ENCODE measurements at regions not wholly inside any gene's neighbourhood (a gene's known extent, or its start where the extent isn't known, plus 50 kb on each side); places are given as distances from the start of the nearest gene placed in this dataset.

- DNase-seq (ENCODE audit: low read depth), result no peak
These were observed 419.0 kb upstream of the MGAT4C start for GRCh38 chr12:86675197-86675596.

- no peak for DNase-seq (ENCODE audit: low read depth)
These were observed 414.8 kb upstream of the MGAT4C start for GRCh38 chr12:86670986-86671385.

- no peak for DNase-seq (ENCODE audit: low read depth)
These were observed 412.8 kb upstream of the MGAT4C start for GRCh38 chr12:86669010-86669409.

GRCh38 chr12:86666316-86666715 lies 410.1 kb upstream of the MGAT4C start:
- DNase-seq (ENCODE audit: low read depth), result no peak

- no peak for DNase-seq (ENCODE audit: low read depth)
These were observed 407.5 kb upstream of the MGAT4C start for GRCh38 chr12:86663716-86664115.

- no peak for DNase-seq (ENCODE audit: low read depth)
These were observed 407.0 kb upstream of the MGAT4C start for GRCh38 chr12:86663173-86663572.

GRCh38 chr12:86662464-86662863 lies 406.3 kb upstream of the MGAT4C start:
- DNase-seq (ENCODE audit: low read depth), result no peak

GRCh38 chr12:86660488-86661147 lies 404.4 kb upstream of the MGAT4C start:
- DNase-seq (ENCODE audit: low read depth), result no peak

GRCh38 chr12:86659985-86660384 lies 403.8 kb upstream of the MGAT4C start:
- no peak for DNase-seq (ENCODE audit: low read depth)

- no peak for DNase-seq (ENCODE audit: low read depth)
These were observed 402.1 kb upstream of the MGAT4C start for GRCh38 chr12:86658303-86658702.

- no peak for DNase-seq (ENCODE audit: low read depth)
These were observed 391.6 kb upstream of the MGAT4C start for GRCh38 chr12:86647800-86648199.

GRCh38 chr12:86634456-86635410 lies 378.5 kb upstream of the MGAT4C start:
- no peak for DNase-seq (ENCODE audit: low read depth)

GRCh38 chr12:86627001-86627400 lies 370.8 kb upstream of the MGAT4C start:
- DNase-seq (ENCODE audit: low read depth), result no peak

GRCh38 chr12:86623267-86623666 lies 367.1 kb upstream of the MGAT4C start:
- no peak for DNase-seq (ENCODE audit: low read depth)

GRCh38 chr12:86621957-86622356 lies 365.8 kb upstream of the MGAT4C start:
- no peak for DNase-seq (ENCODE audit: low read depth)

GRCh38 chr12:86613311-86613710 lies 357.1 kb upstream of the MGAT4C start:
- no peak for DNase-seq (ENCODE audit: low read depth)

- no peak for DNase-seq (ENCODE audit: low read depth)
These were observed 352.4 kb upstream of the MGAT4C start for GRCh38 chr12:86608638-86609037.

- DNase-seq (ENCODE audit: low read depth), result no peak
These were observed 345.5 kb upstream of the MGAT4C start for GRCh38 chr12:86601550-86602308.

GRCh38 chr12:86600664-86601231 lies 344.6 kb upstream of the MGAT4C start:
- DNase-seq (ENCODE audit: low read depth), result no peak

GRCh38 chr12:86597431-86597830 lies 341.2 kb upstream of the MGAT4C start:
- DNase-seq (ENCODE audit: low read depth), result no peak

- DNase-seq (ENCODE audit: low read depth), result no peak
These were observed 334.1 kb upstream of the MGAT4C start for GRCh38 chr12:86590296-86590695.

- DNase-seq (ENCODE audit: low read depth), result no peak
These were observed 318.0 kb upstream of the MGAT4C start for GRCh38 chr12:86574143-86574542.

All from CMK (cell line).